Activated CD8-positive, alpha-beta memory T cell treated with anti-CD3 and anti-CD28 coated beads, Interleukin-2, amount 10 ng/mL, durations not matched to agents 7 days and 5 days (primary cell): ENCODE measurements at regions not wholly inside any gene's neighbourhood (a gene's known extent, or its start where the extent isn't known, plus 50 kb on each side); places are given as distances from the start of the nearest gene placed in this dataset.
"Not testable (repeated sequence)": the region's sequence is repeated elsewhere in the genome, so short reads cannot be mapped to it uniquely, and the experiment has no call there.

Source experiments
- ATAC-seq: fragments of 150-1000 bp; cut with Tn5 transposase; one replicate; pipeline ENCODE4 v1.10.0; 2021; ENCODE audit warnings: moderate library complexity
- CTCF ChIA-PET: fragments of 350-600 bp; sonication (Branson Sonifier 250); formaldehyde crosslinking; loops from one replicate; lab custom pipeline; 2021; ENCODE audit warnings: antibody characterized with exemption; lab: Charles Lee
- DNase-seq: peaks from one replicate; pipeline ENCODE4 v3.0.0-alpha.2; 2020
- H3K27ac Mint-ChIP-seq: one replicate; pipeline ENCODE4 v1.8.0; 2021; ENCODE audit warnings: mild to moderate bottlenecking, mixed read lengths
- H3K27me3 Mint-ChIP-seq: one replicate; pipeline ENCODE4 v1.8.0; 2021; ENCODE audit warnings: mixed read lengths
- H3K36me3 Mint-ChIP-seq: one replicate; pipeline ENCODE4 v1.8.0; 2021; ENCODE audit warnings: mild to moderate bottlenecking, mixed read lengths
- H3K4me1 Mint-ChIP-seq: one replicate; pipeline ENCODE4 v1.8.0; 2021; ENCODE audit warnings: mixed read lengths
- H3K4me3 Mint-ChIP-seq: one replicate; pipeline ENCODE4 v1.8.0; 2021; ENCODE audit warnings: mild to moderate bottlenecking, moderate library complexity, mixed read lengths
- H3K9me3 Mint-ChIP-seq: one replicate; pipeline ENCODE4 v1.8.0; 2022; ENCODE audit warnings: low read depth, mixed read lengths

GRCh38 chr6:58307901-58308300, 990.5 kb downstream of the PRIM2 start:
- CTCF ChIA-PET, H3K27ac Mint-ChIP-seq, H3K9me3 Mint-ChIP-seq, H3K27me3 Mint-ChIP-seq, H3K36me3 Mint-ChIP-seq, H3K4me3 Mint-ChIP-seq, ATAC-seq, DNase-seq, H3K4me1 Mint-ChIP-seq: not testable (repeated sequence)

DNA sequence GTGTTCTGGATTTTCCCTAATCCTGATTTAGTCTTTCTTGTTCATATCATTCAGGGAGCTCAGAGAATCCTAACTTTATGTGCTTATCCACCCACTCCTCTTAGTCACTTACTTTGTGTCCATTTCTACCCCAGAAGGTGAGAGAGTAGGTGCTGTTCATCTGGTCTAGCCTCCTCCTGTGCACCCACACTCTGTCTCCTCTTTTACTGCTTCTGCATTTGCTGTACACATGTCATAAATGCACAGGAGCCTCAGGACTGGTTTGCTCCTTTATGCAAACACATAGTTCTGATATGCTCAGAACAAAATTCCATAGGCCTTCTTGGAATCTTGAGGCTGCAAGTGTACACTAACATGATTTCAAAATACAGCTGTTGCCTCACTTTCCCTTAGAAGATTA, 1014.7 kb downstream of the PRIM2 start:
- DNase-seq, H3K9me3 Mint-ChIP-seq, ATAC-seq, CTCF ChIA-PET, H3K4me3 Mint-ChIP-seq, H3K4me1 Mint-ChIP-seq, H3K36me3 Mint-ChIP-seq, H3K27ac Mint-ChIP-seq, H3K27me3 Mint-ChIP-seq: not testable (repeated sequence)

- H3K27me3 Mint-ChIP-seq: not testable (repeated sequence)
Observed at GRCh38 chr6:58342287-58342686, 1024.9 kb downstream of the PRIM2 start.

DNA sequence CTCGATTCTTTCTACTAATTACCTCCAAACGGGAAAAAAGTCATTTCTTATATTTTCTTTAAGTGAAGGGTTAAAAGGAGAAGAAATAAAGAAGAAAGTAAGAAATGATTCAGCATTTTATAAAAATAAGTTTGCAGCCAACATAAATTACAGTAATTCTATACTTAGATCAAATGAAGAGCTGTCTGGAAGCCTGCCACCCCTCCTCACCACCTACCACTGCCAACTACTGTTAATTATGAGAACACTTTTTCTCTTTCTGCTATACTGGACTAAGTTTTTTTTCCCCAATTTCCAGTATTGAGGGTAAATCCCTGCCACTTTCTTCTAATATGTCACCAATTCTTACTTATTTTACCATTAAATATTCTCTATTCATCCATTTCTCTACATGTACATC, 1030.1 kb downstream of the PRIM2 start:
- H3K9me3 Mint-ChIP-seq, H3K4me3 Mint-ChIP-seq, H3K4me1 Mint-ChIP-seq, H3K27ac Mint-ChIP-seq, ATAC-seq, H3K27me3 Mint-ChIP-seq, CTCF ChIA-PET, H3K36me3 Mint-ChIP-seq, DNase-seq: not testable (repeated sequence)

More at GRCh38 chr6:58342287-58342686, 1024.9 kb downstream of the PRIM2 start:
- H3K27ac Mint-ChIP-seq, ATAC-seq, DNase-seq, H3K4me3 Mint-ChIP-seq, H3K9me3 Mint-ChIP-seq, H3K36me3 Mint-ChIP-seq, H3K4me1 Mint-ChIP-seq, CTCF ChIA-PET: not testable (repeated sequence)

- H3K4me3 Mint-ChIP-seq, H3K27ac Mint-ChIP-seq, H3K36me3 Mint-ChIP-seq, H3K4me1 Mint-ChIP-seq, CTCF ChIA-PET, H3K27me3 Mint-ChIP-seq, DNase-seq, ATAC-seq, H3K9me3 Mint-ChIP-seq: not testable (repeated sequence)
Observed at GRCh38 chr6:58351619-58352018, 1034.2 kb downstream of the PRIM2 start.

- H3K36me3 Mint-ChIP-seq, H3K27ac Mint-ChIP-seq, H3K4me1 Mint-ChIP-seq, H3K9me3 Mint-ChIP-seq, DNase-seq, H3K4me3 Mint-ChIP-seq, ATAC-seq, CTCF ChIA-PET, H3K27me3 Mint-ChIP-seq: not testable (repeated sequence)
Observed at GRCh38 chr6:58358452-58358851, 1041.0 kb downstream of the PRIM2 start.

DNA sequence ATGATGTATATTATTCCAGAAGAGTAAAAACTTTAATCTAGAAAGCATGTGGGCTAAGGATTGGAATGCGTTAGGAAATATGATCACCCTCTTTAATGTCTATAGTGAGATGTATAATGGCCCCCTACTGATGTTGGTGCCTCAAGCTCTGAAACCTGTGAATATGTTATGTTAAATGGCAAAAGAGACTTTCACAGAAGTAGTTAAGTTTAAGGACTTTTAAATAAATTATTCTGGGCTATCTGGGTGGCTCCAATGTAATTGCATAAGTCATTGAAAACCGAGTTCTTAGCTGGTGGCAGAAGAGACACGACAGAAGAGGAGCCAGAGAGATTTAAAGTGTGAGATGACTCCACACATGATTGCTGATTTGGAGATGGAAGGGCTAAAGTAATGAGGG, 1048.4 kb downstream of the PRIM2 start:
- H3K4me3 Mint-ChIP-seq, H3K4me1 Mint-ChIP-seq, DNase-seq, H3K27me3 Mint-ChIP-seq, CTCF ChIA-PET, ATAC-seq, H3K27ac Mint-ChIP-seq, H3K9me3 Mint-ChIP-seq, H3K36me3 Mint-ChIP-seq: not testable (repeated sequence)

DNA sequence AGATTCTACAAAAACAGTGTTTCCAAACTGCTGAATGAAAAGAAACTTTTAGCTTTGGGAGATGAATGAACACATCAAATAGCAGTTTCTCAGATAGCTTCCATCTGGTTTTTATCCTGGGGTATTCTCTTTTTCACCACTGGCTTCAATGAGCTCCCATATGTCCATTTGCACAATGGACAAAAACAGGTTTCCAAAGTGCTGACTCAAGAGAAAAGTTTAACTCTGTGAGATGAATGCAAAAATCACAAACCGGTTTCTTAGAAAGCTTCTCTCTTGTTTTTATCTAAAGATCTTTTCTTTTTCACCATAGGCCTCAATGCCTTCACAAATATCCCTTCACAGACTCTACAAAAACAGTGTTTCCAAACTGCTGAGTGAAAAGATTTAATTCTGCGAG, 1089.2 kb downstream of the PRIM2 start:
- ATAC-seq, H3K27me3 Mint-ChIP-seq, CTCF ChIA-PET, H3K4me3 Mint-ChIP-seq, H3K4me1 Mint-ChIP-seq, H3K36me3 Mint-ChIP-seq, H3K27ac Mint-ChIP-seq, DNase-seq: not testable (repeated sequence)
- peaks cover 11% of the 10 kb centered on the region for H3K9me3 Mint-ChIP-seq

DNA sequence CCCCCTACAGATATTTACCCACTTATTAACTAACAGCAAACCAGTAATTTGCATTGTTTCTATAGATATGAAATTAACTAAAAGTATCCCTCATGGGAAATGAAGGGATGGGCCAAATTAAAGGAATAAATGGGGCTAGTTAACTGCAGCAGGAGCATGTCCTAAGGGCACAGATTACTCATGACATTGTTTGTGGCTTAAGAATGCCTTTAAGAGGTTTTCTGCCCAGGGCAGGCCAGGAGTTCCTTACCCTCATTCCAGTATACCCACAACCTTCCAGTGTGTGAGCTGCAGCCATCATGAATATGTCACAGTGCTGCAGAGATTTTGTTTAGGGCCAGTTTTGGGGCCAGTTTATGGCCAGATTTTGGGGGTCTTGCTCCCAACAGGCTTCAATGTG, 1101.9 kb downstream of the PRIM2 start:
- no peaks in the 10 kb centered on the region for H3K4me1 Mint-ChIP-seq
- ATAC-seq (no peak), DNase-seq (no peak)
- H3K27ac Mint-ChIP-seq: no peak overlapping the region
- CTCF ChIA-PET: no interaction called here
- H3K9me3 Mint-ChIP-seq: peaks cover 7% of the 10 kb centered on the region
- H3K36me3 Mint-ChIP-seq: no peaks in the 10 kb centered on the region
- no peaks in the 10 kb centered on the region for H3K27me3 Mint-ChIP-seq
- H3K4me3 Mint-ChIP-seq: no peak overlapping the region
